ENCODE measurements at regions not wholly inside any gene's neighbourhood (a gene's known extent, or its start where the extent isn't known, plus 50 kb on each side); places are given as distances from the start of the nearest gene placed in this dataset.

DNA sequence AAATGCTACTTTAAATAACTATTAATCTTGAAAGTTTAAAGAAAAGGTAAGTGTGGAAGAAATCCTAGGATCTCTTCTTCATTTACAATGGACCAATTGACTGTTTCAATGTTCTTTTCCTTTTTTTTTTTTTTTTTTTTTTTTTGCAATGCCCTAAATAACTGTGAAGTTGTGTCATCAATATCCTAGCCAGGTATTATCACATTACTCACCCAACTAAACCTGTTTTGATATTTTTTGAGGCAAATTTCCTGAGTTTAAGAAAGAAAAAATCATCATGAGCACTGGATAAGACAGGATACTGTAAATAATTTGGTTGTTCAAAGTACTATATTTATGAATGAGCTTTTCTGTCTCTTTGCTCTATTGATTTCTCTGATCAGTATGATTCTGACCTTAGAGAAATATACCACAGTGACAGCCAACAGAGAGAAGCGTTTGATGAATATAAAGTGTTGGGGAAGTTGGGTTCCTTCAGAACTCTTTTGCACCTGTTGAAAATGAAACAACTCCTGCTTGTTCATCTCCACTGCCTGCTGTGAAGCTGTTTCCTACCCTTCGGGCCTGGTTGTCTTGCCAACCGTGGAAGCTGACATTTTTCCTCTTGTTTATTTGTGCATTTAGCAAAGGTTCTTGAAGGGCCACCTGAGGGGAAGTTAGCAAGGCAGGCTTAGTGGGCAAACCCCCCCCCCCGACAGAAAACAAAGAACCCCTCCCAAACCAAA, 1220.5 kb upstream of the SLC10A2 start:
- peaks cover 14% of the 10 kb centered on the region for H3K4me1 ChIP-seq (ENCODE audit: insufficient read depth, low read length)
- no TSS peak for BruUV-seq (replicated peaks)
- no peaks in the 10 kb centered on the region for H3K79me2 ChIP-seq (ENCODE audit: low read length)
- H3K27me3 ChIP-seq (ENCODE audit: low read length), result no peaks in the 10 kb centered on the region
- no peak overlapping the region for H3K4me2 ChIP-seq (ENCODE audit: low read length)
- peak; percentile 8 for DNase-seq
- no peak overlapping the region for H3K4me3 ChIP-seq (ENCODE audit: low read length)
- CTCF ChIA-PET, result interaction anchor here (0.7 kb wide), 1 partner anchor 403 kb away, joined by 4 read pairs; no protein-coding TSS in a partner anchor
- H3K9ac ChIP-seq (ENCODE audit: low read length), result no peak overlapping the region
- intact Hi-C loops (cut with micrococcal nuclease), result no loop called here
- POLR2A ChIA-PET (ENCODE audit: unreplicated experiment), result no interaction called here
- no peaks in the 10 kb centered on the region for H3K36me3 ChIP-seq (ENCODE audit: low read depth, low read length)
- ATAC-seq, result no peak
- no peaks in the 10 kb centered on the region for H3F3A ChIP-seq (ENCODE audit: low read length, unreplicated experiment)
- H3K27ac ChIP-seq (ENCODE audit: low read length), result no peak overlapping the region
- TF ChIP-seq EZH2 (IDR thresholded peaks at IDR 0.05; ENCODE audit: low read length, unreplicated experiment), result no peak
- TF ChIP-seq EZH2phosphoT487 (IDR thresholded peaks at IDR 0.05; ENCODE audit: borderline replicate concordance, low read length), result no peak
- TF ChIP-seq, protein P1, sequence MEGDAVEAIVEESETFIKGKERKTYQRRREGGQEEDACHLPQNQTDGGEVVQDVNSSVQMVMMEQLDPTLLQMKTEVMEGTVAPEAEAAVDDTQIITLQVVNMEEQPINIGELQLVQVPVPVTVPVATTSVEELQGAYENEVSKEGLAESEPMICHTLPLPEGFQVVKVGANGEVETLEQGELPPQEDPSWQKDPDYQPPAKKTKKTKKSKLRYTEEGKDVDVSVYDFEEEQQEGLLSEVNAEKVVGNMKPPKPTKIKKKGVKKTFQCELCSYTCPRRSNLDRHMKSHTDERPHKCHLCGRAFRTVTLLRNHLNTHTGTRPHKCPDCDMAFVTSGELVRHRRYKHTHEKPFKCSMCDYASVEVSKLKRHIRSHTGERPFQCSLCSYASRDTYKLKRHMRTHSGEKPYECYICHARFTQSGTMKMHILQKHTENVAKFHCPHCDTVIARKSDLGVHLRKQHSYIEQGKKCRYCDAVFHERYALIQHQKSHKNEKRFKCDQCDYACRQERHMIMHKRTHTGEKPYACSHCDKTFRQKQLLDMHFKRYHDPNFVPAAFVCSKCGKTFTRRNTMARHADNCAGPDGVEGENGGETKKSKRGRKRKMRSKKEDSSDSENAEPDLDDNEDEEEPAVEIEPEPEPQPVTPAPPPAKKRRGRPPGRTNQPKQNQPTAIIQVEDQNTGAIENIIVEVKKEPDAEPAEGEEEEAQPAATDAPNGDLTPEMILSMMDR (conservative IDR thresholded peaks at IDR 0.05; ENCODE audit: low read depth, low read length), result no peak
- H2AFZ ChIP-seq (ENCODE audit: low read length), result no peak overlapping the region
- H4K20me1 ChIP-seq (ENCODE audit: low read length), result no peaks in the 10 kb centered on the region
- H3K9me2 ChIP-seq (replicated peaks; ENCODE audit: low read length), result no peaks in the 10 kb centered on the region
- no peaks in the 10 kb centered on the region for H3K9me3 ChIP-seq (ENCODE audit: low read length)

DNA sequence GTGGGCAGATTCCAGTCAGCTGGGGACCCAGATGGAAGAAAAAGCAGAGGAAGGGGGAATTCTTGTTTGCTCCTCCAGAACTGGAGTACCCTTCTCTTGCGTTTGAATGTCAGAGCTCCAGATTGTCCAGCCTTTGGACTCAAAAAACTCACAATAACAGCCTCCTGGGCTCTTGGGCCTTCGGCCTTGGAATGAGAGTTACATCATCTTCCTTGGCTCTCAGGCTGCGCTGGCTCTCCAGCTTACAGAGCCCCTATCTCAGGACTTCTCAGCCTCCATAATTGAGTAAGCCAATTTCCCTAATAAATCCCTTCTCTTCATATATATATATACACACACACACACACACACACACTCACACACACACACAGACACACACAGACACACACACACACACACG, 1215.7 kb upstream of the SLC10A2 start:
- H3K4me3 ChIP-seq (ENCODE audit: low read length), result no peak overlapping the region
- ATAC-seq, result no peak
- no TSS peak for BruUV-seq (replicated peaks)
- DNase-seq, result no peak
- no peaks in the 10 kb centered on the region for H3K9me2 ChIP-seq (replicated peaks; ENCODE audit: low read length)
- H3K4me1 ChIP-seq (ENCODE audit: insufficient read depth, low read length), result 0 out of 2 replicates have a peak, but pooled peaks cover 7% of the 10 kb centered on the region
- no peak overlapping the region for H2AFZ ChIP-seq (ENCODE audit: low read length)
- H3K9me3 ChIP-seq (ENCODE audit: low read length), result no peaks in the 10 kb centered on the region
- no peaks in the 10 kb centered on the region for H3K36me3 ChIP-seq (ENCODE audit: low read depth, low read length)
- no peaks in the 10 kb centered on the region for H3K79me2 ChIP-seq (ENCODE audit: low read length)
- TF ChIP-seq EZH2phosphoT487 (IDR thresholded peaks at IDR 0.05; ENCODE audit: borderline replicate concordance, low read length) (no peak), EZH2 (IDR thresholded peaks at IDR 0.05; ENCODE audit: low read length, unreplicated experiment) (no peak)
- TF ChIP-seq, protein P1 (conservative IDR thresholded peaks at IDR 0.05; ENCODE audit: low read depth, low read length), result no peak
- POLR2A ChIA-PET (ENCODE audit: unreplicated experiment), result no interaction called here
- H4K20me1 ChIP-seq (ENCODE audit: low read length), result no peaks in the 10 kb centered on the region
- intact Hi-C loops (cut with micrococcal nuclease), result no loop called here
- H3K27me3 ChIP-seq (ENCODE audit: low read length), result no peaks in the 10 kb centered on the region
- CTCF ChIA-PET, result no interaction called here
- no peak overlapping the region for H3K4me2 ChIP-seq (ENCODE audit: low read length)
- H3F3A ChIP-seq (ENCODE audit: low read length, unreplicated experiment), result no peaks in the 10 kb centered on the region
- H3K9ac ChIP-seq (ENCODE audit: low read length), result no peak overlapping the region
- H3K27ac ChIP-seq (ENCODE audit: low read length), result no peak overlapping the region

DNA sequence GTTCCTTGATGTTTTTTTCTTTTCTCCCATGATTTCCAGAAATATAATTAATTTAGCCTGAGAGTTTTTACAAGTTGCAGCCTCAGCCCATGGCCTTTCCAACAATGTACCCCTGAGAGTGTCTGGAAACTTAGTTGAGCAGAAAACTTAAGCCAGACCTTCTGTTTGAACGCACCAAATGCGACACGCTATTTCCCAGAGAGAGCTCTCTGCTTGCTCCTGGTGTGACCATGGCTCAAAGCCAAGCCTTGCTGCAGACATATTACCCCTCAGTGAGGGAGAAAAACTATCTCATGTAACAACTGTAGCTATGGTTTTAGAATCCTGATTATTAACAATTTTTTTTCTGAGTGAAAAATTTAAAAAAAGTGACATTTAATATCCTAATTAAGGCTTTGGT, 1204.5 kb upstream of the SLC10A2 start:
- intact Hi-C loops (cut with micrococcal nuclease), result no loop called here
- H4K20me1 ChIP-seq (ENCODE audit: low read length), result no peaks in the 10 kb centered on the region
- no TSS peak for BruUV-seq (replicated peaks)
- H3K4me1 ChIP-seq (ENCODE audit: insufficient read depth, low read length), result no peaks in the 10 kb centered on the region
- no peak for DNase-seq
- no peaks in the 10 kb centered on the region for H3F3A ChIP-seq (ENCODE audit: low read length, unreplicated experiment)
- H2AFZ ChIP-seq (ENCODE audit: low read length), result no peak overlapping the region
- no peaks in the 10 kb centered on the region for H3K79me2 ChIP-seq (ENCODE audit: low read length)
- H3K36me3 ChIP-seq (ENCODE audit: low read depth, low read length), result no peaks in the 10 kb centered on the region
- ATAC-seq, result no peak
- no peak overlapping the region for H3K4me3 ChIP-seq (ENCODE audit: low read length)
- no peak overlapping the region for H3K9ac ChIP-seq (ENCODE audit: low read length)
- no peaks in the 10 kb centered on the region for H3K9me2 ChIP-seq (replicated peaks; ENCODE audit: low read length)
- no peaks in the 10 kb centered on the region for H3K27me3 ChIP-seq (ENCODE audit: low read length)
- H3K27ac ChIP-seq (ENCODE audit: low read length), result no peak overlapping the region
- CTCF ChIA-PET, result no interaction called here
- TF ChIP-seq EZH2 (IDR thresholded peaks at IDR 0.05; ENCODE audit: low read length, unreplicated experiment), result no peak
- no peaks in the 10 kb centered on the region for H3K9me3 ChIP-seq (ENCODE audit: low read length)
- H3K4me2 ChIP-seq (ENCODE audit: low read length), result no peak overlapping the region
- POLR2A ChIA-PET (ENCODE audit: unreplicated experiment), result no interaction called here
